ENCODE measurements at regions not wholly inside any gene's neighbourhood (a gene's known extent, or its start where the extent isn't known, plus 50 kb on each side); places are given as distances from the start of the nearest gene placed in this dataset.

DNA sequence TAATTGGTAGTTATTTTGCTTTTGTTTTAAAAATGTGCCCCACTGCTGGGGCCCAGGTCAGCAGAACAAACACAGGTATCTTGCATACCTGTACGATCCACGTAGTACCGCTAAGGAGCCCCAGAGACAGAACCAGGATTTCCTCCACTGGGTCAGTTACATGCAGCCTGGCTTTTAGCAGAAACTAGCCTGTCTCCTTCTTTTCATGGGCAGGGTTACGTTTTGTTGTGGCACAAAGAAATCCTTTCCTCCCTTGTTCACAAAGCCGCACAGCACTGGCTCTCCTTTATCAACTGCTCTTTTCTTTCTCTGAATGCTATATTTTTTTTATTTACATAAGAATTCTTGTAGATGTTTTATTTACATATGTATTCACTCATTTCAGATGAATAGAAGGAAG, 190.3 kb upstream of the POU3F2 start:
- no peaks in the 10 kb centered on the region for H3K4me1 ChIP-seq
- 76% methylated on average over 5 of the region's 5 CpGs for WGBS
- no peaks in the 10 kb centered on the region for H3K27me3 ChIP-seq
- TF ChIP-seq POLR2AphosphoS5 (IDR thresholded peaks at IDR 0.05) = no peak
- TF ChIP-seq EP300 (IDR thresholded peaks at IDR 0.05) = no peak
- TF ChIP-seq POLR2A (IDR thresholded peaks at IDR 0.05) = no peak
- TF ChIP-seq, protein P1, sequence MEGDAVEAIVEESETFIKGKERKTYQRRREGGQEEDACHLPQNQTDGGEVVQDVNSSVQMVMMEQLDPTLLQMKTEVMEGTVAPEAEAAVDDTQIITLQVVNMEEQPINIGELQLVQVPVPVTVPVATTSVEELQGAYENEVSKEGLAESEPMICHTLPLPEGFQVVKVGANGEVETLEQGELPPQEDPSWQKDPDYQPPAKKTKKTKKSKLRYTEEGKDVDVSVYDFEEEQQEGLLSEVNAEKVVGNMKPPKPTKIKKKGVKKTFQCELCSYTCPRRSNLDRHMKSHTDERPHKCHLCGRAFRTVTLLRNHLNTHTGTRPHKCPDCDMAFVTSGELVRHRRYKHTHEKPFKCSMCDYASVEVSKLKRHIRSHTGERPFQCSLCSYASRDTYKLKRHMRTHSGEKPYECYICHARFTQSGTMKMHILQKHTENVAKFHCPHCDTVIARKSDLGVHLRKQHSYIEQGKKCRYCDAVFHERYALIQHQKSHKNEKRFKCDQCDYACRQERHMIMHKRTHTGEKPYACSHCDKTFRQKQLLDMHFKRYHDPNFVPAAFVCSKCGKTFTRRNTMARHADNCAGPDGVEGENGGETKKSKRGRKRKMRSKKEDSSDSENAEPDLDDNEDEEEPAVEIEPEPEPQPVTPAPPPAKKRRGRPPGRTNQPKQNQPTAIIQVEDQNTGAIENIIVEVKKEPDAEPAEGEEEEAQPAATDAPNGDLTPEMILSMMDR (IDR thresholded peaks at IDR 0.05) = no peak
- H3K4me3 ChIP-seq = no peak overlapping the region
- H3K27ac ChIP-seq = no peak overlapping the region
- no peaks in the 10 kb centered on the region for H3K9me3 ChIP-seq
- DNase-seq (ENCODE audit: low spot score in 2 of 2) = no peak
- no peaks in the 10 kb centered on the region for H3K36me3 ChIP-seq

DNA sequence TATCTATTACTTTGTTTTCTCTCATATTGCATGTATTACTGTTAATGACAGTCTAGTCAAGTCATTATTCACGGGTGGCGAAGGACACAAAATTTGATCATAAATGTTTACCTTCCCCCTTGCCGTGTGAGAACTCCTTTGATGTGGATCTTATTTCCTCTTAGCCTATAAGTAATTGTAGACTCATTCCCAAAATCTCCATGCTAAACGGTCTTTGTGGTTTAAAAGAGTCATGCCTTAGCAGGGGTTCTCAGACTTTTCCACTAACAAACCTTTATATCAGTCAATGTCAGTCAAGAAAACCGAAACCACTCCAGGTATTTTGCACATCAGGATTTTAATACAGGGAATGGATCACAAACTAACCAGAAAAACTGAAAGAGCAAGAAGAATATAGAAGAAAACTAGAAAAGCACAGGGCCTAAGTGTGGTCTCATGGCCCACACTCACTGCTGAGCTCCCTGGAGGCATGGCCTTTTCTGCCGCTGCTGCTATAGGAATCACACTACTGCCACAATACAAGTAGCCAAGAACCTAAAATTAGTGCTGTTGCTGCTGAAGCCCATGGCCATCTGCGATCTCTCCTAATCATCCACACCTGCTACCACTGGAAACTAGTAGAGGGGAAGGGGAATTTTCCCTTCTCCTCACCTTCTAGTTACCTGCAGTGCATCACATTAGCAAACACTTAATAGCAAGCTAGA, 186.0 kb upstream of the POU3F2 start:
- WGBS = 76% methylated on average over 7 of the region's 7 CpGs
- Histone ChIP-seq H3K36me3 (no peaks in the 10 kb centered on the region), H3K27ac (no peak overlapping the region), H3K9me3 (no peaks in the 10 kb centered on the region), H3K4me1 (no peaks in the 10 kb centered on the region), H3K4me3 (no peak overlapping the region), H3K27me3 (no peaks in the 10 kb centered on the region)
- no peak for DNase-seq (ENCODE audit: low spot score in 2 of 2)
- TF ChIP-seq POLR2AphosphoS5 (IDR thresholded peaks at IDR 0.05) = no peak
- TF ChIP-seq, protein P1 (IDR thresholded peaks at IDR 0.05) = no peak
- TF ChIP-seq POLR2A (IDR thresholded peaks at IDR 0.05) = no peak
- TF ChIP-seq EP300 (IDR thresholded peaks at IDR 0.05) = no peak

DNA sequence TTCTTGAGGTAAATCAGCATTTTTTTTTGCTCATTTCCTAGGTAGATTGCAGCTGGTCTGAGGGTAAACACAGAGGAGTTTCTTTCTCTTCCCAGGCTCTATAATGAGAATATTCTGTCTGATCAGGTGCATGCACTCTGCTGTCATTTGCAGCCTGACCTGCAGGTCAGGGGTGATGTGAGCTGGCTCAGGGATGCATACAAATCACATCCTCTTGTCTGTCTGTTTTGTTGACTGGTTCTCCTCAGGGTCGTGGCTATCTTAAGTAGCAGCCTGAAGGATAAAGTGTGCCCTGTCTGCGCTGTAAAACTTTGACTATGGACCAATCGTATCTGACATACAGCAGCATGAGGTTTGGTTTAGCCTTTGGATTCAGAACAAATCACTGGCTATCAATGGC, 183.4 kb upstream of the POU3F2 start:
- TF ChIP-seq, protein P1 (IDR thresholded peaks at IDR 0.05) = no peak
- no peak for TF ChIP-seq POLR2AphosphoS5 (IDR thresholded peaks at IDR 0.05)
- no peak for TF ChIP-seq POLR2A (IDR thresholded peaks at IDR 0.05)
- TF ChIP-seq EP300 (IDR thresholded peaks at IDR 0.05) = no peak
- Histone ChIP-seq H3K4me1 (no peaks in the 10 kb centered on the region), H3K27me3 (no peaks in the 10 kb centered on the region), H3K4me3 (no peak overlapping the region), H3K9me3 (no peaks in the 10 kb centered on the region), H3K27ac (no peak overlapping the region), H3K36me3 (no peaks in the 10 kb centered on the region)
- DNase-seq (ENCODE audit: low spot score in 2 of 2) = no peak
- 37% methylated on average over 3 of the region's 3 CpGs for WGBS

DNA sequence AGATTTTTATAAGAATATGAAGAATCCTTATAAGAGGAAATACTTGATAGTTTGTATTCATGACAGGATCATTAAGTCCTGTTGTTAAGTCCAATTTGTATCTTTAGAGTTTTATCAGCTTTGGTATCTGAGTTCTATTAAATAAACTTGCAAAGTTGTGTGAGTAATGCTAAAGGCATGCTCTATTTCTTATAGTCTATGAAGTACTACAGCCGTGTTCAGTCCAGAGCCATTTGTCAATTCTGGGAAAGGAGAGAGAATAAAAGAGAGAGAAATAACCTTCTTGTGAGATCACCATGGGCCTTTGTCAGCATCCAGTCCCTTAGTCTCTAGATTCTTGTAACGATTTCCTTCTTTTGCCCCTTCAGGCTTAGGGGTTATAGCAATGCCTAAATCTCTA, 181.2 kb upstream of the POU3F2 start:
- DNase-seq (ENCODE audit: low spot score in 2 of 2) = no peak
- H3K9me3 ChIP-seq = no peaks in the 10 kb centered on the region
- no peaks in the 10 kb centered on the region for H3K27me3 ChIP-seq
- H3K4me3 ChIP-seq = no peak overlapping the region
- 50% methylated on average over 2 of the region's 2 CpGs for WGBS
- TF ChIP-seq POLR2AphosphoS5 (IDR thresholded peaks at IDR 0.05) = no peak
- H3K4me1 ChIP-seq = no peaks in the 10 kb centered on the region
- H3K27ac ChIP-seq = no peak overlapping the region
- no peaks in the 10 kb centered on the region for H3K36me3 ChIP-seq

DNA sequence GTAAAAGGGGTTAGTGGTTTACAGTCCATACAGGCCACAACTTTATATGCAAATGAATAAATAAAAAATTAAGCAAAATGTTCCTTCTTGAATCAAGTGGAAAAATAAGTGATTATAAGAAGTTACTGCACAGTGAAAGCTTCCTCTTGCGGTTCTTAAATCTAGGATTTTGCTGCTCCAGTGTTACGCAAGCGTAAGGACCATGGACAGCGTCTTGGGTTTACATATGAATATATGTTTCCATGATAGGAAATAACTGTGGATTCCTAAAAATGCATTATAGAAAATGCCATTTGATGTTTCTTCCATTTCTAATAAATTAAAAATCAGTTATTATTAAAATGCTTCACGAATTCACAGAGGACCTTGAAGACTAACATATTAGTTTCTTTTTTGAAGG, 176.6 kb upstream of the POU3F2 start:
- Histone ChIP-seq H3K27ac (no peak overlapping the region), H3K27me3 (no peaks in the 10 kb centered on the region), H3K4me3 (no peak overlapping the region), H3K9me3 (no peaks in the 10 kb centered on the region), H3K4me1 (no peaks in the 10 kb centered on the region), H3K36me3 (no peaks in the 10 kb centered on the region)
- DNase-seq (ENCODE audit: low spot score in 2 of 2) = no peak
- WGBS = 39% methylated on average over 5 of the region's 5 CpGs
- no peak for TF ChIP-seq EP300 (IDR thresholded peaks at IDR 0.05)
- TF ChIP-seq POLR2A (IDR thresholded peaks at IDR 0.05) = no peak
- TF ChIP-seq, protein P1 (IDR thresholded peaks at IDR 0.05) = no peak
- TF ChIP-seq POLR2AphosphoS5 (IDR thresholded peaks at IDR 0.05) = no peak

DNA sequence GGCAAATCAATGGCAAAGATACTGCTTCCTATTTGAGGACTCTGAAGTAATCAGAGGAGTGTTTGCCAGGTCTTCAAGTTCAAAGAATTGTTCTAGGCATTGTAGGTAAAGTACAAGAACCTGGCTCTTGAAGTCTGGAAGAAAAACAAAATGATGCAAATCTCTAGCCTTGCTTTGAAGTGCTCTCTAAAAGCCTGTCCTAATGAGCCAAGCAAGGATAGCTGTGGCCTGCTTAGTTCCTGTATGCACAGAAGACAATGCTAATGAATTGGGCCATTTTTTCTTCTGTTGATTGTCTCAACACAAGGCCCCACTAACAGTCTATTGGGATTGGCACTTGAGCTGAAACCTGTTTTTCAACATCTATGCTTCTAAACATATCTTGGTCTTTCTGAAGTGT, 165.0 kb upstream of the POU3F2 start:
- H3K4me1 ChIP-seq = no peaks in the 10 kb centered on the region
- H3K4me3 ChIP-seq = no peak overlapping the region
- H3K9me3 ChIP-seq = no peaks in the 10 kb centered on the region
- no peak for DNase-seq (ENCODE audit: low spot score in 2 of 2)
- no peaks in the 10 kb centered on the region for H3K36me3 ChIP-seq
- no peaks in the 10 kb centered on the region for H3K27me3 ChIP-seq
- no peak overlapping the region for H3K27ac ChIP-seq
- TF ChIP-seq POLR2A (IDR thresholded peaks at IDR 0.05) (no peak), EP300 (IDR thresholded peaks at IDR 0.05) (no peak), POLR2AphosphoS5 (IDR thresholded peaks at IDR 0.05) (no peak)
- TF ChIP-seq, protein P1 (IDR thresholded peaks at IDR 0.05) = no peak
